HCT116 (cell line): ENCODE measurements at regions not wholly inside any gene's neighbourhood (a gene's known extent, or its start where the extent isn't known, plus 50 kb on each side); places are given as distances from the start of the nearest gene placed in this dataset.

Source experiments
- ATAC-seq: fragments of 200-7000 bp; cut with Tn5 transposase; 2 replicates; pipeline ENCODE4 v1.9.1; 2020; ENCODE audit warnings: mild to moderate bottlenecking, moderate library complexity
- BruUV-seq: library from RNA; stranded (reverse); fragments of 400-500 nt; replicated peaks from 2 replicates; lab custom pipeline; 2021; lab: Mats Ljungman, UMichigan
- CTCF ChIA-PET: fragments of 300-600 bp; sonication (Branson Sonifier 250); formaldehyde crosslinking; loops from one replicate; lab custom pipeline; 2021; ENCODE audit warnings: antibody characterized with exemption; lab: Charles Lee
- POLR2A ChIA-PET: fragments of 300-600, 350-600 bp; sonication (Branson Sonifier 250); formaldehyde crosslinking; loops from one replicate; lab custom pipeline; 2021; ENCODE audit warnings: antibody characterized with exemption; lab: Charles Lee
- RAD21 ChIA-PET, 2 experiments: fragments of 300-600 bp; sonication (Branson Sonifier 250); formaldehyde crosslinking; loops; one replicate each; lab custom pipeline; 2023; ENCODE audit warnings: low total read pairs in 2 of 2; ENCODE audit not compliant: uncharacterized antibody in 2 of 2, unreplicated experiment in 2 of 2, low non-redundant PET in 1 of 2; lab: Charles Lee
- DNase-seq: peaks from one replicate; pipeline ENCODE4 v3.0.0-alpha.2; 2010; ENCODE audit warnings: low read depth, low spot score
- H2AFZ ChIP-seq: fragments of 200-600 bp; shearing (Covaris generic), sonication (generic); 2 replicates; pipeline ENCODE4 v1.6.1; 2017; ENCODE audit warnings: low read depth, mixed run types, mixed read lengths, antibody characterized with exemption, low read length; ENCODE audit not compliant: poor library complexity, severe bottlenecking
- H3K27ac ChIP-seq: 2 replicates; pipeline ENCODE4 v1.5.1; 2012; ENCODE audit warnings: low read depth, low read length
- H3K27me3 ChIP-seq: fragments of 200-600 bp; sonication (generic); 2 replicates; pipeline ENCODE4 v1.6.1; 2016; ENCODE audit warnings: mixed run types, low read length, mixed read lengths; ENCODE audit not compliant: insufficient read depth
- H3K36me3 ChIP-seq, 2 experiments: fragments of 200-500 bp in 1 of 2; fragments of 200-600 bp in 1 of 2; sonication (Bioruptor generic) in 1 of 2; sonication (generic) in 1 of 2; 2 replicates each; pipeline versions ENCODE4 v1.5.1 to v1.6.1; 2014 to 2016; ENCODE audit warnings: low read length in 2 of 2, inconsistent platforms in 1 of 2, mixed read lengths in 1 of 2, mixed run types in 1 of 2; ENCODE audit not compliant: insufficient read depth in 2 of 2, control insufficient read depth in 1 of 2
- H3K4me1 ChIP-seq, 2 experiments: fragments of 200-600 bp in 1 of 2; sonication (generic) in 1 of 2; 2 replicates each; pipeline versions ENCODE4 v1.5.1 to v1.6.1; 2012 to 2017; ENCODE audit warnings: low read length in 2 of 2, inconsistent platforms in 1 of 2, mild to moderate bottlenecking in 1 of 2, mixed read lengths in 1 of 2, mixed run types in 1 of 2, moderate library complexity in 1 of 2; ENCODE audit not compliant: insufficient read depth in 2 of 2, control insufficient read depth in 1 of 2
- H3K4me2 ChIP-seq: fragments of 200-600 bp; sonication (generic); 2 replicates; pipeline ENCODE4 v1.6.1; 2017; ENCODE audit warnings: mixed run types, low read length, mixed read lengths
- H3K4me3 ChIP-seq, 2 experiments: fragments of 200-600 bp in 1 of 2; sonication (generic) in 1 of 2; replicated peaks in 1 of 2; 2 replicates each; pipeline ENCODE4 v1.5.1; 2011 to 2016; ENCODE audit warnings: low read length in 2 of 2, control low read depth in 1 of 2, low read depth in 1 of 2, mild to moderate bottlenecking in 1 of 2, mixed read lengths in 1 of 2, mixed run types in 1 of 2
- H3K79me2 ChIP-seq: fragments of 200-600 bp; sonication (generic); 2 replicates; pipeline ENCODE4 v1.6.1; 2017; ENCODE audit warnings: mild to moderate bottlenecking, mixed run types, low read length, moderate library complexity, mixed read lengths; ENCODE audit not compliant: insufficient read depth
- H3K9ac ChIP-seq: fragments of 200-600 bp; sonication (generic); 2 replicates; pipeline ENCODE4 v1.6.1; 2016; ENCODE audit warnings: low read length, mixed read lengths
- H3K9me2 ChIP-seq: fragments of 200-600 bp; sonication (generic), shearing (Covaris generic); 2 replicates; pipeline ENCODE4 v1.6.1; 2017; ENCODE audit warnings: mixed run types, mild to moderate bottlenecking, moderate library complexity; ENCODE audit not compliant: insufficient read depth
- H3K9me3 ChIP-seq, 2 experiments: fragments of 200-500 bp in 1 of 2; fragments of 200-600 bp in 1 of 2; sonication (Bioruptor generic) in 1 of 2; sonication (generic) in 1 of 2; 2 replicates each; pipeline ENCODE4 v1.6.1; 2014 to 2017; ENCODE audit warnings: low read length in 2 of 2, mixed read lengths in 2 of 2, inconsistent platforms in 1 of 2, low read depth in 1 of 2, mild to moderate bottlenecking in 1 of 2, mixed run types in 1 of 2, moderate library complexity in 1 of 2; ENCODE audit not compliant: control insufficient read depth in 1 of 2, insufficient read depth in 1 of 2
- H4K20me1 ChIP-seq: fragments of 200-600 bp; sonication (generic), shearing (Covaris generic); 2 replicates; pipeline ENCODE4 v1.6.1; 2017; ENCODE audit warnings: mixed run types, mild to moderate bottlenecking, moderate library complexity; ENCODE audit not compliant: insufficient read depth
- EGR1 ChIP-seq: IDR thresholded peaks from 2 replicates; pipeline ENCODE4 v1.6.1; 2012; ENCODE audit warnings: low read depth
- EZH2 ChIP-seq: fragments of 200-600 bp; sonication (generic); IDR thresholded peaks from 2 replicates; pipeline ENCODE4 v1.6.1; 2017; ENCODE audit warnings: antibody characterized with exemption, mixed run types
- ZFX ChIP-seq: fragments of 450-650 bp; IDR thresholded peaks from 2 replicates; pipeline ENCODE4 v1.6.1; 2017
- ZNF274 ChIP-seq: fragments of 200-500 bp; sonication (Bioruptor generic); IDR thresholded peaks from 2 replicates; pipeline ENCODE4 v1.6.1; 2014; ENCODE audit warnings: mild to moderate bottlenecking, low read depth, low read length, inconsistent platforms
- intact Hi-C: fragments of 100-400 bp; cut with micrococcal nuclease; formaldehyde crosslinking; loops from 2 replicates; pipeline ENCODE4 v1.10.0; 2022

- H3K4me1 ChIP-seq = no peaks in the 10 kb centered on the region
- ChIA-PET CTCF (no interaction called here), RAD21 (no interaction called here), POLR2A (no interaction called here)
- no peaks in the 10 kb centered on the region for H4K20me1 ChIP-seq
- H3K4me3 ChIP-seq = no peak overlapping the region
- no peak overlapping the region for H3K27ac ChIP-seq
- no peak overlapping the region for H3K9ac ChIP-seq
- DNase-seq = no peak
- no peak overlapping the region for H2AFZ ChIP-seq
- no peaks in the 10 kb centered on the region for H3K9me3 ChIP-seq
- 0 out of 2 replicates have a peak, but pooled peaks cover 3% of the 10 kb centered on the region for H3K9me2 ChIP-seq
- no TSS peak for BruUV-seq
- no peak for TF ChIP-seq EGR1
- no peak for TF ChIP-seq ZNF274
- TF ChIP-seq EZH2 = no peak
- H3K27me3 ChIP-seq = no peaks in the 10 kb centered on the region
- H3K36me3 ChIP-seq = no peaks in the 10 kb centered on the region
- no peaks in the 10 kb centered on the region for H3K79me2 ChIP-seq
- intact Hi-C loops = no loop called here
- no peak overlapping the region for H3K4me2 ChIP-seq
- no peak for ATAC-seq
Observed at GRCh38 chr6:84618836-84619235, 145.6 kb downstream of the TBX18 start.

GRCh38 chr6:84618046-84618752, 146.2 kb downstream of the TBX18 start:
- Histone ChIP-seq H3K27ac (no peak overlapping the region), H3K79me2 (no peaks in the 10 kb centered on the region), H3K4me2 (no peak overlapping the region), H3K9me2 (0 out of 2 replicates have a peak, but pooled peaks cover 3% of the 10 kb centered on the region), H3K9me3 (no peaks in the 10 kb centered on the region), H3K4me3 (no peak overlapping the region), H4K20me1 (no peaks in the 10 kb centered on the region), H3K27me3 (no peaks in the 10 kb centered on the region), H3K36me3 (no peaks in the 10 kb centered on the region), H3K9ac (no peak overlapping the region), H2AFZ (no peak overlapping the region), H3K4me1 (no peaks in the 10 kb centered on the region)
- ATAC-seq = no peak
- BruUV-seq = no TSS peak
- ChIA-PET POLR2A (no interaction called here), RAD21 (no interaction called here), CTCF (no interaction called here)
- no peak for TF ChIP-seq ZFX
- no peak for DNase-seq
- intact Hi-C loops = no loop called here
